B cell (primary cell): ENCODE measurements at regions not wholly inside any gene's neighbourhood (a gene's known extent, or its start where the extent isn't known, plus 50 kb on each side); places are given as distances from the start of the nearest gene placed in this dataset.

Experiments
- ATAC-seq: fragments of 200-7000 bp; cut with Tn5 transposase; one replicate; pipeline ENCODE4 v1.10.0; 2021; ENCODE audit warnings: low read depth, mild to moderate bottlenecking, moderate number of reproducible peaks, moderate library complexity
- CTCF ChIA-PET: fragments of 350-600 bp; sonication (Branson Sonifier 250); formaldehyde crosslinking; loops from one replicate; lab custom pipeline; 2021; ENCODE audit warnings: antibody characterized with exemption, inconsistent platforms; lab: Charles Lee
- POLR2A ChIA-PET: fragments of 350-600 bp; sonication (Branson Sonifier 250); formaldehyde crosslinking; loops from one replicate; lab custom pipeline; 2021; ENCODE audit warnings: antibody characterized with exemption; lab: Charles Lee
- DNase-seq: peaks from one replicate; pipeline ENCODE4 v3.0.0; 2013
- H2AFZ ChIP-seq: 2 replicates; pipeline ENCODE4 v1.6.1; 2012; ENCODE audit warnings: mild to moderate bottlenecking, low read depth, low read length; ENCODE audit not compliant: insufficient read depth, poor library complexity, severe bottlenecking
- H3K27ac ChIP-seq, 2 donors: 1 replicate in 1 of 2; 2 replicates in 1 of 2; pipeline ENCODE4 v1.5.1; 2012 to 2013; ENCODE audit warnings: low read length in 2 of 2, mild to moderate bottlenecking in 2 of 2, moderate library complexity in 1 of 2
- H3K27me3 ChIP-seq, 4 experiments: fragments of 200-600 bp in 1 of 4; sonication (generic) in 1 of 4; replicated peaks in 1 of 4; 1 replicate in 2 of 4; 2 replicates in 2 of 4; pipeline versions ENCODE4 v1.6.1 to v1.7.0; 2013 to 2016; ENCODE audit warnings: low read length in 3 of 4, mild to moderate bottlenecking in 2 of 4, mixed read lengths in 1 of 4, moderate library complexity in 1 of 4; ENCODE audit not compliant: insufficient read depth in 4 of 4, control insufficient read depth in 3 of 4; ENCODE audit errors: control extremely low read depth in 1 of 4
- H3K36me3 ChIP-seq, 2 experiments: replicated peaks in 1 of 2; 1 replicate in 1 of 2; 2 replicates in 1 of 2; pipeline versions ENCODE4 v1.6.1 to v1.7.1; 2013; ENCODE audit warnings: low read length in 1 of 2; ENCODE audit not compliant: insufficient read depth in 2 of 2, control insufficient read depth in 1 of 2; ENCODE audit errors: control extremely low read depth in 1 of 2, extremely low read depth in 1 of 2
- H3K4me1 ChIP-seq, 2 donors: fragments of 200-600 bp in 1 of 2; sonication (generic) in 1 of 2; 1 replicate in 1 of 2; 2 replicates in 1 of 2; pipeline versions ENCODE4 v1.5.1 to v1.6.1; 2013 to 2017; ENCODE audit warnings: low read length in 2 of 2; ENCODE audit not compliant: control insufficient read depth in 2 of 2, insufficient read depth in 2 of 2
- H3K4me2 ChIP-seq: replicated peaks from 2 replicates; pipeline ENCODE3; 2012; ENCODE audit warnings: mild to moderate bottlenecking, low read depth, low read length; ENCODE audit not compliant: poor library complexity, severe bottlenecking
- H3K4me3 ChIP-seq, 5 experiments: fragments of 200-600 bp in 1 of 5; sonication (generic) in 1 of 5; 1 replicate in 3 of 5; 2 replicates in 2 of 5; pipeline versions ENCODE4 v1.5.1 to v1.7.0; 2011 to 2016; ENCODE audit warnings: low read length in 4 of 5, mild to moderate bottlenecking in 4 of 5, low read depth in 2 of 5, control low read depth in 1 of 5, moderate library complexity in 1 of 5; ENCODE audit not compliant: insufficient read depth in 1 of 5; ENCODE audit errors: control extremely low read depth in 1 of 5, extremely low read depth in 1 of 5
- H3K79me2 ChIP-seq: fragments of 200-600 bp; sonication (generic); one replicate; pipeline ENCODE4 v1.6.0; 2016; ENCODE audit warnings: low read length; ENCODE audit not compliant: control insufficient read depth, insufficient read depth
- H3K9ac ChIP-seq: fragments of 200-600 bp; sonication (generic); 2 replicates; pipeline ENCODE4 v1.6.1; 2017; ENCODE audit warnings: mild to moderate bottlenecking, low read length, moderate library complexity
- H3K9me3 ChIP-seq, 3 donors: one replicate each; pipeline versions ENCODE4 v1.6.1 to v1.7.1; 2013; ENCODE audit warnings: low read length in 2 of 3; ENCODE audit not compliant: control insufficient read depth in 2 of 3, insufficient read depth in 1 of 3; ENCODE audit errors: control extremely low read depth in 1 of 3
- H4K20me1 ChIP-seq: 2 replicates; pipeline ENCODE4 v1.6.0; 2012; ENCODE audit warnings: mild to moderate bottlenecking, low read length; ENCODE audit not compliant: insufficient read depth, control insufficient read depth, poor library complexity, severe bottlenecking
- H3K27ac Mint-ChIP-seq: one replicate; pipeline ENCODE4 v1.8.0; 2021; ENCODE audit warnings: mixed read lengths
- H3K27me3 Mint-ChIP-seq: one replicate; pipeline ENCODE4 v1.8.0; 2021; ENCODE audit warnings: mixed read lengths
- H3K4me1 Mint-ChIP-seq: one replicate; pipeline ENCODE4 v1.8.0; 2021; ENCODE audit warnings: mixed read lengths
- H3K4me3 Mint-ChIP-seq: one replicate; pipeline ENCODE4 v1.8.0; 2021; ENCODE audit warnings: mixed read lengths
- H3K9me3 Mint-ChIP-seq: one replicate; pipeline ENCODE4 v1.8.0; 2022; ENCODE audit warnings: mixed read lengths; ENCODE audit not compliant: insufficient read depth
- EZH2 ChIP-seq: IDR thresholded peaks from 2 replicates; pipeline ENCODE4 v1.6.1; 2012; ENCODE audit warnings: borderline replicate concordance, low read depth, mild to moderate bottlenecking, moderate library complexity, low read length; ENCODE audit not compliant: insufficient read depth, poor library complexity, severe bottlenecking
- WGBS: methylation state at CpG from one replicate; pipeline ENCODE4 v1.1.5; 2013; ENCODE audit warnings: missing lambda C conversion rate; ENCODE audit not compliant: insufficient coverage; 5-methylcytosine and 5-hydroxymethylcytosine counted together
- intact Hi-C: fragments of 100-400 bp; cut with micrococcal nuclease; formaldehyde crosslinking; loops from one replicate; pipeline ENCODE4 v1.10.0; 2022
- TF ChIP-seq, protein P1 (sequence below): fragments of 200-600 bp; IDR thresholded peaks from one replicate; pipeline ENCODE4 v1.8.0; 2022; ENCODE audit warnings: antibody characterized with exemption, mild to moderate bottlenecking

DNA sequence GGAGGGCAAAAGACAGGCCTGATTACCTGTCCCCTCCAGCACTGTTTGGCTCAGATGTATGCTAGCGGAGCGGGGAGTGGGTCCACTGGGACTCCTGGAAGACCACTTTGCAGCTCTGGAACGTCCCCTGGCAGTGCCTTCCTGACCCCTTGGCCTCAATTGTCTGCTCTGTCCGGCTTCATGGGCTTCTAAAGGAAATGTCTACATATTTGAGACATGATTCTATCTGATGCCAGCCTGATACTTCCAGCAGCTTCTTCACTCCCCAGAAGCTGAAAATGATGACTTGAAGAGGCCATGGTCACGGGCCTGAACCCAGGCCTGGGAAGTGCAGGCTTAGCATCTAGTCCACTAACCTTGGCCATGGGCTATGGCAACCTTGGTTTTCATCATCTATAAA is 112.1 kb downstream of the ACAA2 start:
- POLR2A ChIA-PET: no interaction called here

DNA sequence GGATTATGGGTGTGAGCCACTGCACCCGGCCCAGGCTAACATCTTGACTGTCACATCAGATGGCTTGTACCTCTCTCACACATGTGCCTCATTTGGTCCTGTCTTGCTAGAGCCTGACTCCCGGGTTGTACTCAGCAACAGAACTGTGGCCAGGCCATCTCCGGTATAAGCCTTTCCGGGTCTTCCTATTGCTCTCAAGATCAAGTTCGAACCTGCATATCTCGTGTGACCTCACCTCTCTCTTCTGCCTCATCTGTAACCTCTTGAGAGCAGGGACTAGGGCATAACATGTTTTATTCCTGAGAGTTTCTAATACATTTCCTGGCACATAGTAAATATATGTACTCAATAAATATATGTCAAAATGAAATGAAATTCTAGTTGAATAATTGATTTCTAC is 114.0 kb downstream of the ACAA2 start:
- CTCF ChIA-PET: interaction anchor here (0.9 kb wide), 1 partner anchor 8 kb away, joined by 3 read pairs; no protein-coding TSS in a partner anchor
- POLR2A ChIA-PET: no interaction called here
- Mint-ChIP-seq H3K4me1 (no peaks in the 10 kb centered on the region), H3K4me3 (no peak overlapping the region), H3K27me3 (peaks cover 25% of the 10 kb centered on the region), H3K27ac (no peak overlapping the region), H3K9me3 (no peaks in the 10 kb centered on the region)
- H3K36me3 ChIP-seq: no peaks in the 10 kb centered on the region
- H2AFZ ChIP-seq: no peak overlapping the region
- no peaks in the 10 kb centered on the region for H3K79me2 ChIP-seq
- no peak overlapping the region for H3K9ac ChIP-seq
- H3K4me2 ChIP-seq: no peak overlapping the region
- no peak overlapping the region for H3K27ac ChIP-seq
- DNase-seq (no peak), ATAC-seq (no peak)
- TF ChIP-seq EZH2: no peak
- TF ChIP-seq, protein P1, sequence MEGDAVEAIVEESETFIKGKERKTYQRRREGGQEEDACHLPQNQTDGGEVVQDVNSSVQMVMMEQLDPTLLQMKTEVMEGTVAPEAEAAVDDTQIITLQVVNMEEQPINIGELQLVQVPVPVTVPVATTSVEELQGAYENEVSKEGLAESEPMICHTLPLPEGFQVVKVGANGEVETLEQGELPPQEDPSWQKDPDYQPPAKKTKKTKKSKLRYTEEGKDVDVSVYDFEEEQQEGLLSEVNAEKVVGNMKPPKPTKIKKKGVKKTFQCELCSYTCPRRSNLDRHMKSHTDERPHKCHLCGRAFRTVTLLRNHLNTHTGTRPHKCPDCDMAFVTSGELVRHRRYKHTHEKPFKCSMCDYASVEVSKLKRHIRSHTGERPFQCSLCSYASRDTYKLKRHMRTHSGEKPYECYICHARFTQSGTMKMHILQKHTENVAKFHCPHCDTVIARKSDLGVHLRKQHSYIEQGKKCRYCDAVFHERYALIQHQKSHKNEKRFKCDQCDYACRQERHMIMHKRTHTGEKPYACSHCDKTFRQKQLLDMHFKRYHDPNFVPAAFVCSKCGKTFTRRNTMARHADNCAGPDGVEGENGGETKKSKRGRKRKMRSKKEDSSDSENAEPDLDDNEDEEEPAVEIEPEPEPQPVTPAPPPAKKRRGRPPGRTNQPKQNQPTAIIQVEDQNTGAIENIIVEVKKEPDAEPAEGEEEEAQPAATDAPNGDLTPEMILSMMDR: no peak
- WGBS: 95% methylated on average over 5 of the region's 6 CpGs
- no peak overlapping the region for H3K4me3 ChIP-seq
- no peaks in the 10 kb centered on the region for H3K9me3 ChIP-seq
- H3K27me3 ChIP-seq: peaks cover 0 to 3% (median 0%) of the 10 kb centered on the region in 4 experiments
- intact Hi-C loops: no loop called here
- H3K4me1 ChIP-seq: no peaks in the 10 kb centered on the region
- no peaks in the 10 kb centered on the region for H4K20me1 ChIP-seq

More for the DNA sequence above, 112.1 kb downstream of the ACAA2 start:
- Histone ChIP-seq H2AFZ (no peak overlapping the region), H3K79me2 (no peaks in the 10 kb centered on the region), H3K4me2 (no peak overlapping the region), H3K27me3 (peaks cover 0 to 3% (median 0%) of the 10 kb centered on the region in 4 experiments), H3K4me3 (no peak overlapping the region), H3K4me1 (no peaks in the 10 kb centered on the region), H3K9ac (no peak overlapping the region), H3K9me3 (peaks cover 0 to 1% (median 0%) of the 10 kb centered on the region in 3 donors), H4K20me1 (no peaks in the 10 kb centered on the region), H3K36me3 (no peaks in the 10 kb centered on the region), H3K27ac (no peak overlapping the region)
- Mint-ChIP-seq H3K9me3 (no peaks in the 10 kb centered on the region), H3K27ac (no peak overlapping the region), H3K4me3 (no peak overlapping the region), H3K4me1 (no peaks in the 10 kb centered on the region), H3K27me3 (peaks cover 30% of the 10 kb centered on the region)
- WGBS: 83% methylated on average over 5 of the region's 5 CpGs
- intact Hi-C loops: no loop called here
- CTCF ChIA-PET: no interaction called here
- ATAC-seq (no peak), DNase-seq (no peak)
- TF ChIP-seq, protein P1: no peak
- TF ChIP-seq EZH2: no peak
